GM18519 (cell line): ENCODE measurements at regions not wholly inside any gene's neighbourhood (a gene's known extent, or its start where the extent isn't known, plus 50 kb on each side); places are given as distances from the start of the nearest gene placed in this dataset.

ENCODE experiments used
- ATAC-seq: cut with Tn5 transposase; IDR thresholded peaks from one replicate; pipeline ENCODE4 v1.9.1; 2021; ENCODE audit warnings: mild to moderate bottlenecking, moderate library complexity; ENCODE audit not compliant: unreplicated experiment, low FRiP score

GRCh38 chr13:31853643-31854326 lies 114.5 kb downstream of the RXFP2 start:
- no peak for ATAC-seq

GRCh38 chr13:31859571-31859970 lies 120.2 kb downstream of the RXFP2 start:
- no peak for ATAC-seq

- ATAC-seq, result no peak
Measured at GRCh38 chr13:31860002-31860401, 120.7 kb downstream of the RXFP2 start.

GRCh38 chr13:31862828-31863227 lies 123.5 kb downstream of the RXFP2 start:
- ATAC-seq, result peak; percentile 68

GRCh38 chr13:31864307-31864706 lies 125.0 kb downstream of the RXFP2 start:
- ATAC-seq, result no peak

GRCh38 chr13:31866099-31866498 lies 126.8 kb downstream of the RXFP2 start:
- ATAC-seq, result no peak

GRCh38 chr13:31867709-31868108 lies 128.4 kb downstream of the RXFP2 start:
- no peak for ATAC-seq

- no peak for ATAC-seq
Measured at GRCh38 chr13:31869582-31869981, 130.3 kb downstream of the RXFP2 start.

- ATAC-seq, result no peak
Measured at GRCh38 chr13:31870511-31870910, 131.2 kb downstream of the RXFP2 start.

GRCh38 chr13:31873145-31873544 lies 133.8 kb downstream of the RXFP2 start:
- ATAC-seq, result no peak

GRCh38 chr13:31875134-31875533 lies 135.8 kb downstream of the RXFP2 start:
- no peak for ATAC-seq

- no peak for ATAC-seq
Measured at GRCh38 chr13:31878052-31878451, 138.7 kb downstream of the RXFP2 start.

- ATAC-seq, result no peak
Measured at GRCh38 chr13:31878495-31878894, 139.2 kb downstream of the RXFP2 start.

GRCh38 chr13:31878955-31879354 lies 139.6 kb downstream of the RXFP2 start:
- no peak for ATAC-seq

- ATAC-seq, result peak; percentile 47
Measured at GRCh38 chr13:31880851-31881494, 141.6 kb downstream of the RXFP2 start.

- no peak for ATAC-seq
Measured at GRCh38 chr13:31881495-31881882, 142.2 kb downstream of the RXFP2 start.

GRCh38 chr13:31882794-31883193 lies 143.5 kb downstream of the RXFP2 start:
- no peak for ATAC-seq

- no peak for ATAC-seq
Measured at GRCh38 chr13:31884556-31884955, 145.2 kb downstream of the RXFP2 start.

- ATAC-seq, result no peak
Measured at GRCh38 chr13:31885994-31886393, 145.6 kb upstream of the FRY start.

GRCh38 chr13:31887286-31887685 lies 144.3 kb upstream of the FRY start:
- ATAC-seq, result no peak

- no peak for ATAC-seq
Measured at GRCh38 chr13:31890946-31891345, 140.6 kb upstream of the FRY start.

GRCh38 chr13:31891472-31891871 lies 140.1 kb upstream of the FRY start:
- no peak for ATAC-seq
